NCI-H1105 treated with DMSO at 0.1 percent for 48 hours (cell line): ENCODE measurements at regions not wholly inside any gene's neighbourhood (a gene's known extent, or its start where the extent isn't known, plus 50 kb on each side); places are given as distances from the start of the nearest gene placed in this dataset.

Experiments
- DNase-seq: peaks from one replicate; lab custom pipeline; 2025; lab: John Stamatoyannopoulos, UW

DNA sequence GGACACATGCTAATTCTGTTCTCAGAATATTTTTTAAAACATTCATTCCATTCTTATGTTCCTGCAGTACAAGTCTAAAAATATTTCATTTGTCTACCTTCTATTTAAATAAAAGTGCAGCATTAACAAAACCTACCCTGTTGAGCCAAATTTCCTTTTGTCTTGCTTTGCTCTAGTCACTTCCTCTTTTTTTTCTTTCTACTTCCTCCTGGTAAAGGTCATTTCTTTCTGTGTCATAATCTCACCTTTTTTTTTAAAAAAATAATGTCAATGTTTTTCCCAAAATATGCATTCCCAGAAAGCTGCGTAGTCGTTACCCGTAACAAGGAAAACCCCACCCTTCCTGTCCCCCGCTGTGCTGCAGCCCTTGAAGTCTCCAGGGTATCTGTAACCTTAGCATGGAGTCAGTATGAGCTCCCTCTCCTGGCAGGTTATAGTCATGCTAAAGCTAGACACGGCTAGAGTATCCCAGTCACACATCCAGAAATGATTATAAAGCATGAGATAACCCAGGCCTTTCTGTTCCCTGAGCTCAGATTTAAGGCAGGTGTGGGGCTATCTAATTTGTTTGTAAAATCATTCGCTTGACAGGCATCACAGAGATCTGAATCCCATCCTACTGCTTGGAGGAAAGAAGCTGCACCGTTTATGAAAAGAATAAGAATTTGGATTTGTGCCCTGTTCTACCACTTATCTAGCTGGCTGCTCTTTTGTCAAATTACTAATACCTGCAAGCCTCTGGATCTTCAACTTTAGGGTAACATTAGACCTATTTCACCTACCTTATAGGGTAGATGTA is 51.1 kb upstream of the EED start:
- DNase-seq: peak; percentile 93

DNA sequence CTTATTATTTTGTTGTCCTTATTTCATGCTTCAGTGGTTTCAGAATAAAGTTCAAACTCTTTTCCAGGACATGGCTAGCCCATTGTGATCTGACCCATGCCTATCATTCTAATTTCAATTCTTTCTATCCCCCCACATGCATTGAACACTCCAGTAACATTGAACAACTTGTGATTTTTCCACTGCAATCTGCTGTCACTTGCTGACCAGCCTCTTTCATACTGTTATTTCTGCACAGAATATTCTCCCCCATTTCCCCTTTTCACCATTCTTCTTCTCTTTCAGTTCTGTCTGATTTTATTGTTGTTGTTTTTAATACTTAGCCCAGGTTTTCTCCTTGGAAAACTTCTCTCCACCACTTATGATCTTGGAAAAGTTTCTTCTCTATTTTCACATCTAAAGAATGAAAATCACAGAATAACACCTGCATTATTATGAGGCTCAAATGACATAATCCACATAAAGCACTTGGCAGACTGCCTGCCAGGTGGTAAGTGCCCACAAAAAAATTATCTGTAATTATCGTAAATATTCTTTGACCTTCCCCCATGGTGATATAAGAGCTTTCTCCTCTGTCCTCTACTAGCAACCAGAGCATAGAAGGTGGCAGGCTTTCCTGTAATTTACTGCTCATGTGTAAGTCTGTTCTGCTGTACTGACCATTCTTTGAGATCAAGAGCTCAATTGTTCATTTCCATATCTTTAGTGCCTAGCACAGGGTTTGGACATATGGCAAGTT is 51.9 kb upstream of the EED start:
- DNase-seq: peak; percentile 98

DNA sequence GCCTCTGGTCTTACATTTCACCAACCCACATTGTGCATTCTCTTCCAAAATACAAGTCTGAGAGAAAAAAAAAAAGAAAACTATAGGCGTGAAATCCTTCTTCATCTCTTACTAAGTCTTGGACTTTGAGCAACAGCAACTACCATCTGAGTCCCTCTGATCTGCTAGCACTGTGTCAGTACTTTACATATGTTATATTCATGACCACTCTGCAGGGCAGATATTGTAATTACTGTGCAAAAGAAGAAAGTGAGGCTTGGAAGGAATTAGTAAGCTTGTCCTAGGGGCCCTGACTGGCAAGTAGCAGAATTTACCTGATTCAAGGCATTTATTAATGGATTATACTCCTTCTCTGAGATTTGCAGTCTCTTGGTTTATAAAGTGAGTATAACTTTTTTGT is 52.7 kb upstream of the EED start:
- DNase-seq: no peak

DNA sequence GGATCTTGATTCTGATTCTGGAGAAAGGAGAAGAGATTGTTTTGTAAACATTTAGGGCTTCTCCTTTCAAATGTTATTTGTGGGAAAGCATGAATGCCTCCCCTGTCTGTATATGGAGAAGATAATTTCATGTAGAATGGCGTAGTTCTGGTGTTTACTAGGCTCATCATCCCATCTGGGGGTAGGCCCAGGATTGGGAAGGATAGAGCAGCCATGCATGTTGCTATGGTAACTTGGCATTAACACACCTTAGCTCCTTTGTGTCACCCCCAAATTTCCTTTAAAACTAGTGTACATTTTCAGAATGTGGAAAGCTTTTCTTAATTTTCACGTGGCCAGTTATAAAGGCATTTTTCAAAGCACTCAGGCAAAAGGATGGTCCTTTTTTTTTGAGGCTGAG is 57.5 kb upstream of the EED start:
- DNase-seq: no peak

- no peak for DNase-seq
Observed at GRCh38 chr11:86186386-86186785, 58.2 kb upstream of the EED start.

DNA sequence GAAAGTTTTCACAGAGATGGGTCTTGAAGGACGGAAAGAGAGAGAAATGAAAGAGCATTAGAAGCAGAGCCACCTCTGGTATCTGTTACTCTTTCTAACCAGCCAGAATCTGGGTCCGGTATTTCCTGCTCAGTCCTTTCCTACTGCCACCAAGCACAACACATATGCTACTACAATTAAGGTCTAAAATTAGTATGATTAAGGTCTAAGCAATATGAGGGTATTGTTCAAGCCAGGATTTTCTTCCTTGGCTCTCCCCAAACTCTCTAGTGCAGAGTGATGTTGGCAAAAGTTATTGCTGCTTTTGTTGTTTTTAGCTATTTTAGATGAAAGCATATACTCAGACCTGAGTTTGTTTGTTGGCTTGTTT is 59.2 kb upstream of the EED start:
- no peak for DNase-seq

DNA sequence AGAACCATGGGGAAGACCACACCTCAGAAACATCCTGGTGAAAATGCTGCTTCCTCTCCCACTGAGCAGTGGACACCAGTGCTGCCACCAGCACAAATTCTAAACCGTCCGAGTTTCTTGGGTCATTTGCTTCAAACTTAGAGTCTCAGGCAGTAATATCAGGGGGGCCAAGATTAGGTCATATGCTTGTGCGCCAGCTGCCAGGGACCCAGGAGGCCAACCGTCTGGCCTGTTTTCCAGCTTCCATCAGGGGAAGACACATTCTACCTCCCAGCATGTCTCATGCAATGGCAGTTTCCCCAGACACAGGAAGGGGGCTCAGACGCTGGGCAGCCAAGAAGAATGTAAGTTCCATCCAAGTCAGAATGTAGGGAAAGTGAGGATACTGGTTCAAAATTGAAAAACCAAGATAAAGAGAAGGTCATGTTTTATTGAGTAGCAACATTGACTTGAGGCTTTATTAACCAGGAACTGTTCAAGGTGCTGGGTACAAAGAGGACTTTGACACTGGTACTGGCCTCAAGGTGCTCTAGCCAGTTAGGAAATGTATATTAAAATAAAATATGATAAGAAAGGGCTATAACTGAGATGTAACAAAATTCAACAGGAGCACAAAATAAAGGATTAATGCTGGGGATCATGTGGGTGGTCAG is 59.7 kb upstream of the EED start:
- DNase-seq: no peak

DNA sequence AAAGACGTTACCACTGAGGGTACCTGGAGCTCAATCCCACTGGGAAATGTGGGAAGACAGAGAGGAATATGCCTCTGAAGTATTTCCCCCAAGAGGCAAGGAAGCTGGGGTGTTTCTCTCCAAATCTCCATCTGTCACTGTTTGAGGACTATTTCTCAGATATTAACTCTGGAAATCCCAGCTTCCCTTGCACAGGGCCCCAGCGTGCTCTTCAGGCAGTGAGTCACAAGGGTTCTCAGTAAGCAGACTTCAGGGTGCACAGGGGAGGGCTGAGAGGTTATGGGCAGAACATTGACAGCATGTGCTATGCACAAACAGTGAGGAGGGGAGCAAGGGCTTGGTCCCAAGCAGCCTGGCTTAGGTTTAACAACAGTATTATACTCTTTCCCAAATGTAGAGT is 60.9 kb upstream of the EED start:
- DNase-seq: no peak

GRCh38 chr11:86182976-86183584 is 61.5 kb upstream of the EED start:
- no peak for DNase-seq

GRCh38 chr11:86181379-86181778 is 63.2 kb upstream of the EED start:
- DNase-seq: no peak

- DNase-seq: no peak
Observed at GRCh38 chr11:86180851-86181250, 63.7 kb upstream of the EED start.

GRCh38 chr11:86180423-86180822 is 64.1 kb upstream of the EED start:
- DNase-seq: no peak

GRCh38 chr11:86179646-86180064 is 64.9 kb upstream of the EED start:
- no peak for DNase-seq

DNA sequence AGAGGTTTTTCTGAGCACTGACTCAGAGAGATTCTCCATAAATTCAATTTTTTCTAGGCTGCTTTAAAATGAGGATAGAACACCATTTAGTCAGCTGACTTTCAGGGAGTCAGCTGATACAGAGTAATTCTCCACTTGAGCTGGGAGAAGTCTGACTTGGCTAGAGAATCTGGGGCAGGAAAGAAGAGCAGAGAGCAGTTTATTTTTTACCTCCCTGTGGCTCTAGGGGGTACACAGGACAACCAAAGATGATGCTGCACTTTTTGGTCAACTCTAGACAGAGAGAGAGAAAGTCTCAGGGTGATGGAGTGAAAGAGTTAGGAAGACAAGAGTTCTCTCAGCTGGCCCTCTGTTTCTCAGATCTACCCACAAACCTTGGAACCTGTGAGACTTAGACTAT is 67.3 kb upstream of the EED start:
- no peak for DNase-seq

- no peak for DNase-seq
Observed at GRCh38 chr11:86176165-86176884, 68.2 kb upstream of the EED start.

GRCh38 chr11:86175626-86176025 is 68.9 kb upstream of the EED start:
- DNase-seq: no peak

DNA sequence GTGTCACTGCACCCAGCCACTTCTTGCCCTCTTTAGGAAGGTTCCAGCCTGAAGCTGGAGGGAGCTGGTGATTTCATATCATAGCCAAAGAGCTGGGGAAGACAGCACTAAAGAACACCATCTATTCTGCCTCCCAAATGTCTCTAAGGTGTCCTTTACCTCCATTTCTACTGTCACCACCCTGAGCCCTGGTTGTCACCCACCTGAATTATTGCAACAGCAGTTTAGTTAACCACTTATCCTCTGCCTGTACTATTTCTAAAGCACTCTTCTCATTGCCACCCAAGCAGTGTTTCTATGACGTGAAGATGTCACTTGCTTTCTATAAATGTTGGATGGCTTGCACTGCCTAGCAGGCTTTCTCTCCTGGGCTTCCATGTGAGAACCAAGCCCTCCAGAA is 69.4 kb upstream of the EED start:
- DNase-seq: no peak

DNA sequence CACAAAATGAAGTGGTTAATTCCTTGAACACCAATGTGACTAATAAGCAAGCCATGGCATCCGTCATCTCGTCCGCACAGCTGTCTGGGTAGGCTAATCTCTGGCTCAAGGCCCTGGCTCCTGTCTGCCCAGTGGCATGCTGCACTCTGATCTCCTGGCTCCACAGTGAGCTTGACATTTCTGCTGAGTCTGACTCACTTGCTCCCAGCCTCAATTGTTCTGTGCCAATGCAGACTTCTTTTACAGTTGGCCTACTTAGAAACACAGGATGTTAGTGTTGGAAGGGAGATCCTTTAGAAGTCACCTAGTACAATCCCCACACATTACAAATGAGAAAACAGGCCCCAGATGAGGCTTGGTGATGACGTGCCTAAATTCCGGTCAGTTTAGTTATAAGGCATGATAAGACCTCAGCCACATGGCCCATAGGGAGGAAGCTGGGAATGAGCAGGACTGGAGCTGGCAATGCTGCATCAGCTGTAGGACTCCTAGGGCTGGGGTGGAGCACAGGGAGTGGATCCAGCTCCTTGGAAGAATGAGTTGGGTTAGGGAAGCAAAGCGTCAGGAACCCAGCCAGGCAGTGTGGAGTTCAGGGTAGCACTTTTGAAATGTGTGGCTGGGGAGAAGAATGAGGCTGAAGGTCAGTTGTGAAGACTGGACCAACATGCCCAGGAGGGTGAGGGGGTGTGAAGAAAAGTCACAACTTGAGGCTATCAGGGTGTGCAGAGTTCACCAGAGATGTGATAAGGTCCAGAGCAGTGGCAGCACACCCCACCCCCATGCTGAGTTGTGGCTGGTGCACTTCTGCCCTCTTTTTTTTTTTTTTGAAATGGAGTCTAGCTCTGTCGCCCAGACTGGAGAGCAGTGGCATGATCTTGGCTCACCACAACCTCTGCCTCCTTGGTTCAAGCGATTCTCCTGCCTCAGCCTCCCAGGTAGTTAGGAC is 70.2 kb upstream of the EED start:
- no peak for DNase-seq

- no peak for DNase-seq
Observed at GRCh38 chr11:86172894-86173293, 71.7 kb upstream of the EED start.

- DNase-seq: no peak
Observed at GRCh38 chr11:86171627-86172026, 72.9 kb upstream of the EED start.
